Hepatic stellate cell (primary cell): ENCODE measurements at regions not wholly inside any gene's neighbourhood (a gene's known extent, or its start where the extent isn't known, plus 50 kb on each side); places are given as distances from the start of the nearest gene placed in this dataset.

Experiments used
- DNase-seq: peaks from one replicate; pipeline ENCODE4 v3.0.0; 2011; ENCODE audit warnings: low spot score

DNA sequence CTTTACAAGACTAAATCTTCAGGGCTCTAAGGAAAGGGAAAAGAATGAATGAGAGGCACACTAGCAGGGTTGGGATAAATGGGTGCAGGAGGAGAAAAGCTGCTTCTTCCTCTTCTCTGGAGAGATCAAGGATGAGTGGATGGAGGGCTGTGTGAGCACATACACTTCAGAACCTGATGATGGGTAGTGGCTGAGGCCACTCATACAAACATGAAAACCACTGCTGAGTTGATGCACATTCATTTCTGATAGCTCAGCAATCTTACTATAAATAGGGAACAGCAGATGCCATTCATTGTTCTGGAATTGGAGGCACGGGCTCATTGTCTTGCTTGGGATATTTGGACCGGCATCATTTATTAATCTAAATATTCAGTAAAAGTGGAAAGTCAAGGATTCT lies 152.4 kb upstream of the KCTD1 start:
- DNase-seq = no peak

DNA sequence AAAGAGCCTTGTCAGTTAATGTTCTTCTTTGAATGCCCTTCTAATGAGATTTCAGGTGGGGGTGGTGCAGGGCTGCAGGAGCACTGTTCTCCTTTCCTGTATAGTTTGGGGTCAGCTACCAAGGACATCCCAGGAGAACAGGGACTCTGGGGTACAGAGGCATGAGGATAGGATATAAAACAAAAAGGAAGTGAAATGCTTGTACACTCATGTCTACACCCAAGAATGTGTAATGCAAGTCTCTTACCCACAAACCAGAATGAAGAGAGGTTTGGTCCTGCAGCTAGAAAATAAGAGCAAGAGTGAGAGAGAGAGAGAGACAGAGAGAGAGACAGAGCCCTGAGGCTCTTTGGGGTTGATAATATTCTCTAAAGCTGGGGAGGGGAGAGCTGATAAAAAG lies 151.8 kb upstream of the KCTD1 start:
- DNase-seq = no peak

DNA sequence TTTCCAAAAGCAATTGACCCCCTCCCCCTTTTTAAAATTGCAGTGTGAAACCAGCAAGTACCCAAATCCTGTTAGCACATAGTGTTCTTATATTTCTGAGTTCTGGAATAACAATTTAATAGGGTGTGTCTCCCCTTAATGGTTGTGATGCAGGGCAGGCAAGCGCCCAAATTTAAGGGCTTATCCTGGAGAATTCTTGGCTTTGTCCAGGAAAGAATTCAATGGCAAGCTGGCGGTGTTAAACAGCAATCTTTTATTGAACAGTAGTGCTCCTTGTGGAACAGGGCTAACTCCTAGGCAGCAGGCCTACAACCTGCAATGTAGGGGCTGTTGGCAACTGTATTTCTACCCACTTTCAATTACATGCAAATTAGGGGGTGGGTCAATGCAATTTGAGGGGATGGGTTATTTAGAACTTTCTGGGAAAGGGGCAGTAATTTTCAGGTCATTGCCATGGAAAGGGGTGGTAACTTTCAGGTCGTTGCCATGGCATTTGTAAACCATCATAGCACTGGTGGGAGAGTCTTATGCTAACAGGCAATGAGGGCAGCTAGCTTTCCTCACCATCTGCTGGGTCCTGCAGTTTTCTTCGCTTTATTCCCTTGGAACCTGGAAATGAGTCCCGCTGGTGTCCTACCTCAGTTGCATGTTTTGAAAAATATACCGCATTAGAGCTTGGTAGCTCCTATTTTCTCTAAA lies 149.0 kb upstream of the KCTD1 start:
- DNase-seq = no peak

DNA sequence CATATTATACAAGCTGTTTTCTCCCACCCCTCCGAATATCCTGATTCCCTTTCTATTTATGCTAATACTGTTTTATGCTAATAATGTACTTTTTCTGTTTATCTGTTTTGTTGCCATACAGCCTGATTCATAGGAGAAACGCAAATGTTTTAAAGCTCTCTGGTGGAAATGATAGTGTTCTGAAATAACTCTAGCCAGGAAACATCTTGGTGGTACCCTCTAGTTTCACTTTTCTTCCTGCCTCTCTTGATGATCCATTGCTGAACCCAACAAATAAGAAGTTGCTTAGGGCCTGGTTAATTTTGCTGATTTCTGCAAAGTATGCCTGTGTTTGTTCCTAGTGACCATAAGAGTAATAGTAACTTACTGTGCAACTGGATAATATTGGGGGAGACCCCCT lies 148.4 kb upstream of the KCTD1 start:
- DNase-seq = no peak

DNA sequence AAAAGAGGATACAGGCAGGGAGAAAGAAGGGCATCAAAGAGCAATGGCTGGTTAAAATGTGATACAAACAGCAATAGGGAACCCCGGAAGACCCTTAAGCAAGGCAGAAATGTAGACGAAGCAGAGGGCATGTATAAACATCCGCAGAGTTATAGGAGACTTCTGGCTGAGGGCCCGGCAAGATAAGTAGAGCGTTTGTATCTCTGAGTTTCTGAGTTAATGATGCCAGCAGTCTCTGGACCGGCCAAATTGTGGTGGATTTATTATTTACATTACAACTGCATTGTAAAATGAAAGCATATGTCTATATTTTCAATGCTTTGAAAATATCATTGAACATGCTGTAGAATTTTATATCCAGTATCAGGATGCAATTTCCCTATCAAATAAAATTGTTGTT lies 148.0 kb upstream of the KCTD1 start:
- no peak for DNase-seq

DNA sequence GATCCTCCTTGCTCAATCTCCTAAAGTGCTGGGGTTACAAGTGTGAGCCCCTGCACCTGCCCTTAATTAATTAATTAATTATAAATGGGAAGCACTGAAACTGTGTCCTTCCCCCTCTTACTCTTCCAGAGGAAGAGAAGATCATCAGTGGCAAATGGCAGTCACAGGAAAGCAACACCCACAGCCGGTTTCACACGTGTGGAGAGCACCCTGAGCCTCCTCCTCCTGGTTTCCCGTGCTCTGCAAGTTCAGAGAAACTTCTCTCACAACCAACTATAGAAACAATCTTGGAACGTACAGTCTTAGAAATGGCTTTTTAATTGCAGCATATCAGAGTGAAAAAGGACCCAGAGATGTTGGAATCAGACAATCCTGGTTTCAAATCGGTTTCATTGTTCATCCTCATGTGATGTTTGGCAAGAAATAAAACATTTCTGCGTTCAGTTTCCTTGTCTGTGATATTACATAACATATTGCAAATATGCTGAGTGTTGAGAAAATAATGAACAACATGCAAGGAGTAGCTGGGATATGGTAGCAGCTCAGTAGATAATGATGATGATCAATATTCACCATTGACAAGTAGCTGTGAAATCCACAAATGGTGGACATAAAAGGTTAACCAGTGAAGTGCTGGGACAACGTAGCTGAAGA lies 141.0 kb upstream of the KCTD1 start:
- DNase-seq = no peak

DNA sequence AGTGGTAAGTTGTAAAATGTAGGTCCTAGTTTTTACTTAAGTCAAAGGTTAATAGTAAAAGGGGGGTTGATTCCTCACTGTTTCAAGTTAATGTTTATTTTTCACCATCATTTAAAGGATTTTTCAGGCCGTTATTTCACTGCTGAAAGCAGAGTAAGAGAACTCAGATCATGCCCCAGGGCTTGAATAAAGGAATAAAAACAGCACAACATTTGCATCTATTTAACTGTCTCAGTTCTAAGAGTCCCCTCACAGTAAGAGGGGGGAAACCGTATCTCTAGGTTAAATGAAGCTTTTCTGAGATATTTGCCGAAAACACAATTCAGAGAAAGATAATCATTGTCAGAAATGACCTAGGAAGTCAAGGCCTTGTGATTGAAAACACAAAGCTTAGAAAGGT lies 138.2 kb upstream of the KCTD1 start:
- no peak for DNase-seq

DNA sequence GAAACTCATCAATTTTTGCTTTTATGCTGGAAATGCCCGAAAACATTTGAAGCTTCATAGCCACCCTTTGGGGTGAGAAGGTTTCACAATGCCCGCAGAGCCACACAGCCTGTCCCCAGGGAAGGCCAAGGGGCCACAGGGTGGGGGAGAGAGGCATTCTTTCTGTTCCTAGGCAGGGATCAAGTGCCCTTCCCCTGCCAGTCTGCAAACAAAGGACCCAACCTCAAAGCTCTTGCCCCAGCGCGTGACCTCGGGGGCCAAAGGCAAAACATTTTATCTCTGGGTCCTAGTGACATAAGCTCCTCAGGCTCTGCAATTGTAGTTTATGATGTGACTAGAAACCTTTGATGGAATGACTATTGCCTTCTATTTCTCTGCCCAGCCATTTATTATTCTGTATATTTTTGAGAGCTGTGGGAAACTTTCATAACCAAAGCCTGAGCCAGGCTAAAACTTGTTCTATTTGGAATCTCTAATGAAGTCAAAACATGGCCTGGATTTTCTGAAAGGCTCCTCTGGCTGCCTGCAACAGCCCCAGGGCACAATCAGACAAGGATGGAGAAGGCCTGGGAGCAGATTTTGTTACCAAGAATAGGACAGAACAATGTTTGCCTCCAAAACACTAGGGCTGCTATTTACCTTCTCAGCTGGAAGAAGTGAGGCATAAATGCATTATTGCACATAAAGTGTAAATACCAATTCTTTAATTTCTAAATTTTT lies 137.2 kb upstream of the KCTD1 start:
- DNase-seq = no peak

DNA sequence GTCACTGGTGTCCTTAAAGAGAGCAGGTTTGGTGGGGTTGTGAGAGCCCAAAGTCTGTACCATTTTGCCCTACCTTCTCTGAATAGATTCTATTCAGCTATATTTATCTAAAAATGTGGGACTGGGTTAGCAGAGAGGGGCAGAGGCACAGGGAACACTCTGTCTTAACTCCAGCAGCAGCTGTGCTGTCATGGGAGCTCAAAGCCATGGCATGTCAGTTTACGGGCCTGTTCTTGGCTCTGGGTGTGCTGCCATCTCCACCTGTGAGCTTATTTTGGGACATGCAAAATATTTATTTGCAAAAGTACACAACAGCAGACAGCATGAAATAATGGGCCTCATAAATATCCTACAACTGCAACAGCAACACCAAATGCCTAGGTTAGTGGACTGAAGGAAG lies 129.6 kb upstream of the KCTD1 start:
- no peak for DNase-seq

DNA sequence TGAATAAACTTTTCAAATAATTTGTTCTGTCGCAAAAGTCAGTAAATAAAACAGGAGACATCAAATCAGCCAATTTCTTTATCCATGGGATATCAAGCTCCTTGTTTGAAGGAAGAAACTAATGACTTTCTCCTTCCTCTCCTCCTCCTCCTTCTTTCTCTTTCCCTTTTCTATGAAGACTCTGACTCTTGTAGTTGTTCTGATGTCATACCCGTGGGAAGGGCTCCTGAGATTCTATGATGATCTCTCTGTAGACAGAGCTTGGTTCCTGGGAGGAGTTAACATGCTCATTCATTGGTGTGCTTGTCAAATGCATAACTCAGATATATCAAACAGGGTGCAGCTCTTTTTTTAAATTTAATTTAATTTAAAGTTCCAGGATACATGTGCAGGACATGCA lies 118.7 kb upstream of the KCTD1 start:
- no peak for DNase-seq

DNA sequence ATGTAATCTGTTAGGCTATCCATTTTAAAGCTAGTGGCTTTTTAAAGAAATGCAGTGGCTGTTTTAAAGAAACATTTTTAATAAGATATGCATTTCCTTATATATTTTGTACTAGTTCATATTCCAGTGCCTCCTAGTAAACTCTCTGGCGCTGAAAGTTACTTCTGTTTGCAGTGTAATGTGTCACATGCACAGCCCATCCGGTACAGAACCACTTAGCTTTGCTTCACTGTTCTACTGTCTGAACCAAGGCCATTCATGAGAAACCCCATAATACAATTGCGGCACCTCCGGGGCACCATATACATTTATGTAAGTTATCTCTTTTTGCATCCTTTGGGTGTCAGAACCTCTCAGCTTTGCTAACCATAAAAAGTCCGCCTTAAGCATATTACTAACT lies 114.6 kb upstream of the KCTD1 start:
- DNase-seq = no peak

DNA sequence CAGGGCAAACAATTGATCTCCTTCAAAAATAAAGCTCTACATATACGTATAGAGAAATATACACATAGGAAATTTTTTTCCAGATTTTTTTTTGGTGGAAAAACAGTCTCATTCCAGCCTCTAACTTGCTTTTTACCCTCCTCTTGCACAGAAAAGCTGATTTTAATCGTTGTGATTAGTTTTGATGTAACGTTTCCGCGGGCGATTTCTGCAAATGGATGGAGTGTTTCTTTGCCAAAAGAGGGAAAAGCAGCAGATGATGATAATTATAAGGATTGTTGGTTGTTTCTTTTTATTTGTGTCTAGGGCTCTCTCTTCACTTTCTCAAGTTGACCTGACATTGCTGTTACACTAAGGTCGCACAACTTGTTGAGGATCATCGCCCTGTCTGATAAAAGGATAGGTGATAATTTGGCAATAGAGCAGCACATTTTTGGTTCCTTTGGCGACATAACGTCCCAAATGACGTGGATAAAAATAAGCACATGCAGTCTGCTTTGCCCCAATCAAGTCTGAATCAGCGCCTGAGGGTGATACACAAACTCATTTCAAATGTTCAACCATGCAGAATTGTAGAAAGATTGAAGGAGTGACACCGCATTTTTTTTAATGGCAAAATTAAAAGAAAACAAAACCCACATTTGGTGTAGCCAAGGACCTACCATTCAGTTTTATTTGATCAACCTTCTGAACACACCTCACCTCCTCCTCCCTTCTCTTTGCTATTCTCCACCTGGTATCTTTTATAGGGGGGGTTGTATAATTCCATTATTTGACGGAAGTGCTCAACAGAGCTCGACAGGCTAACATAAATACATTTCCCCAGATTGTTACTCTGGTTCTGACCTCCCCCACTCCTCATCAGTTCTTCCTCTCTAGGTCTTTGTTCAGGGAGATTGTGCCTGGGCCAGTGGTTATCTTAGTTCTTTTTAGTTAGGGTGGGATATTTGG lies 109.6 kb upstream of the KCTD1 start:
- DNase-seq = no peak

DNA sequence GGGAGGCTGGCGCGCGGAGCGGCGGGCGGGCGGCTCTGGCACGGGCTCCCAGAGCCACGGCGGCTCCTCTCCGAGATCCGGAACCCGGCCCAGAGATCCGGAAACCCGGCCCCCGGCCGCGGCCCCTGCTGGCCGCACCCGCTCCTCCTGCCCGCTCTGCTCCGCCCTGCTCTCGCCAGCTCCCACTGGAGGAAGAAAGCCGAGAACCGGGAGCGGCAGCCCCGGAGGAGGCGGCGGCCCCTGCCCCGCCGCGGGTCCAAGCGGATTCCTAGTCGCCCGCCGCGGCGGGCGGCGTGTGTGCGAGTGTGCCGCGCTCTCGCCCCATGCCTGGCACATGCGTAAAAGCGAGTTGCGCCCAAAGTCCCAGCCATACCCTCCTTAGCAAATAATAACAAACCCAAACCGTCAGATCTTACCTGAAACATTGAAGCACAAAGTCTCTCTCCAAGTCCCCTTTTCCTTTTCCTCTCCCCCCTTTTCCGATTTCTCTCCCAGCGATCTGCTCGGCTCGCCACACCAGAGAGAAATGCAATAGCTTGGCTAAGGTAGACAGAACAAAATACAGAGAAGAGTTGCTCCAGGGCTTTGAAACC lies 108.7 kb upstream of the KCTD1 start:
- peak; percentile 55 for DNase-seq

DNA sequence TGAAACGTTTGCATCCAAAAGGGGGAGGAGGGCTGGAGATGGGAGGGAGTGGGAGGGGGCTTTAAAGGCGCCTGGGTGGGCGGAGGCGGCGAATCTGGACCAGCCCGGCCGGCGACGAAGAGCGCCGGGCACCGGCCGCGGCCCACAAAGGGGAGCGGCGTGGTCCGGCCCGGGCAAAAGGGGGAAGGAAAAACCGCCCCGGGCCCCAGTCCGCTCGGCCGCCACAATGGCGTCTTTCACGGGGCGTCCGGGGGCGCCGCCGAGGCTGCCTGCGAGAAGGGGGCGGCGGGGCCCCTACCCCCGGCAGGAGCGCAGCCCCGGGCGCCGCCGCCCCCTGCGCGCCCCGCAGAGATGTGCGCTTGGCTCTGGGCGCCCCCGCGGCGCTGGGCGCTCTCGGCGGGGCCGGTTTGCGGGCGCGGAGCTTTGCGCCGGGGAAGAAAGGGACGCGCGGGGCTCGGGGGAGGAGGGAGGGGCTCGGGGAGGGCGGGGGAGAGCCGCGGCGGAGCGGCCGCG lies 108.1 kb upstream of the KCTD1 start:
- no peak for DNase-seq

DNA sequence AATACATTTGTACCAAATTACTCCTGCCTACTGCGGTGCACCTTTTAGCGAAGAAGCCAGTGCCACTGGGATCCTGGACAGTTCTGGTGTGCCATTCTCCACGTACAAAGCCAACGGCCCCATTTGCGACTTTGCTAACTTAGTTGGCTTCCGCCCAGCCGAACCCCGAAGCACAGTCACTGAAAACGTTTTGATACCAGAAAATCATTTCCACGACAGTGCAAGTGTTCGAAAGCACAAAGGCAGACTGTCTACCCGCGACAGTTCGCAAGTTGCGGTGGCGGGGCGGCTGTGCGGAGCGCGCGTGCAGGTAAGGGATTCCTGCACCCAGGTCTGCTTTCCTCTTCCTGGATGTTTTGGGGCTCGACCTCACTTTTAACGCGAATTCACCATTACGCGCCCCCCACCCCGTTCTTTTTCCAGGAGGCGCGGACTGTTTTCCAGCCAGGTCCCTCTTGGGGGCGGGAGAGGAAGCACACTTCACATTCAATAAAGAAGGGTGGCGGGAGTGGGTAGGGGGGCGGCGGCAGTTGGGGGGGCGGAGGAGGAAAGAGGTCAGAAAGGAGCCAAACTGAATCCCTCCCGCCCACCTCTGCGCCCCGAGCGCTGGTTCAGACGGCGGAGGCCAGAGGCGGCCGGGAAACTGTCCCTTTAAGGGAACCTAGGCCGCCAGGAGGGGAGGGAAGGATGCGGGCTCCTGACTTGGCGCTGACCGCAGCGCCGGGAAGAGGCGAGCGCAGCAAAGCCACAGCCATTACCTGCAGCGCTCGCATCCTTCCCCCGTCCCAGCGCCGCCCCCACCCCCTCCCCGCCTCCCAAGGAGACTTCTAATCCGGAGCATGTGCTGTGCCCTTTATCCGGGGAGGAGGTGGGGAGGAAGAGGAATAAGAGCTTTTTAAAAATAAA lies 107.4 kb upstream of the KCTD1 start:
- DNase-seq = peak; percentile 26

DNA sequence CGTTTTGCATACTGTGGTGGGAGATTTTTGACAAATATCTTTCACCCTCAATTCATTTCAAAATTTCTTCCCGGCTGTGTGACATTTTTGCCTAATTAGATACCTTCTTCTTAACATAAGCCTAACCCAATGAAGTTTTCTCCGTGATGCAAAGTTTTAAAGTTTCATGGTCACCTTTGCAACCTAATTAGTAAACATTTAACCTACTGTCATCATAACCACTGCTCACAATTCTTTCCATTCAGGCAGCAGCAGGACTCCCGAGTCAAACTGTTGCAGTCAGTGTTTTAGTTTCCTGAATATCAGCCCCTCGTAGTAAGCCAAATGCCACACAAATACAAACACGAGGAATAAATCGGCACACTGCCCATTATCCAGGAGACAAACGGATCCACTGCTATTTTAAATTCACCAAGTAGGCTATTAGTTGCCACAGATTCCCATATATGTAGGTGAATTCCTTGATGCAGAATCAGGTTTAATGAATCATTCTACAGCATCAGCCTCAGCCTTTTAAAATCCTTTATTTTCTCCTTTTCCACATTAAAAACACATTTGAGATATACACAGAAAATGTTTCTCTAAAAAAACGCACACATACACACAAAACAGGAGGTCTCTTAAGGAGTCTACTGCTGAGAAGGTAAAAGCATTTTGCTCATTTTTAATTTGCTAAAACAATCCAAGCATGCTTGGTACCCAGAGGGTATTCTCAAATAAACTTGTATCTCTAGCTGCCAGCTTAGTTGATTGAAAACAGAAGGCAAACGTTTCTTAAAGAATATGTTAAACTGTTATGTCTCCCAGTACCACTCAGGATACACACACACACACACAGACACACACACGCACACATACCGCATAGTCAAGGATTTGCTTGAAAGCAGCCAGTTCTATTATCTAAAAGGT lies 106.5 kb upstream of the KCTD1 start:
- DNase-seq = no peak

DNA sequence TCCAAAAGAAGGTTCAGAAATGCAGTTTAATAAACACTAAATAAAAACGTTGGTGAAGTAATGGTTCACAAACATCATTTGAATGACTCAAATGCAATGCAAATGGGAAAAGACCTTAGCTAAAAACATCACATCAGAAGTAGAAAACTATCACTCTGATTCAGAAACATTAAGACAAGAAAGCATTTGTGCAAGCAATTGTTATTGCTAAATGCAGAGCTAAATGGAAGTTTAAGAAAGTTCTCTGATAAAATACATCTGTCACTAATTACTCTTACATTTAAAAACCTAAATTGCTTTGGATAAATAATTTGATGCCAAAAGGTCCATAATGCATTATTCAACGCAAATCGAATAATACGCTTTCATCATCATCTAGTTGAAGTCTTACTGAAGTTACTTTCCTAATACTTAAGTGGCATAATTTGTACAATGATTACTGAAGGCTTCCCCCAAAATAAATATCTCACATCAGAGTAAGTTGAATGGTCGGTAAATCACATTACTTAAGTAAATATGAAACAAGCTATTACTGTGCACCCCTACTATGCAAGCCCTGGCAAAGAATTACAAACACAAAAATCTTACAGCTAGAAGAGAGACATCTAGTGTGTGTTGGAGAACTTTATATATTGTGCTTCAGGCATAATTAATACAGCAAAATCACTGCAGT lies 105.7 kb upstream of the KCTD1 start:
- DNase-seq = no peak

DNA sequence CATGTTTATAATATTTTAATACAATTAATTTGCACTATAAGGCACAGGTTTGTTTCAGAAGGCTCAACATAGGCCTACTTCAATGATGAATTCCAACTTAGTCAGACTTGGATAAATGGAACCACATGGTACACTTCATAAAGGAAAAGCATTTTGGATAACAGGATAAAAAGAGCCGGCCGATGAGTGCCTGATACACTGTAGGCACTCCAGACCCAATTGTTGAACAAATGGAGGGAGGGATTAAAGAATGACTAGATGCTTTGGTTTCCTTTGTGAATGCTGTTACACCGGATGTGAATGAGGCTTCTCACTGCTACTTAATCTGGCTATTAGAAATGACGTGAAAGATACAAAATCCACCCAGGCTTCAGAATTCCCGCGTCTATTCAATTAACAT lies 104.1 kb upstream of the KCTD1 start:
- no peak for DNase-seq
